Pons (tissue), 1 donor: ENCODE measurements at regions not wholly inside any gene's neighbourhood (a gene's known extent, or its start where the extent isn't known, plus 50 kb on each side); places are given as distances from the start of the nearest gene placed in this dataset.

Source experiments
- DNase-seq: peaks from one replicate; pipeline ENCODE4 v3.0.0-alpha.2; 2016; ENCODE audit warnings: low spot score

DNA sequence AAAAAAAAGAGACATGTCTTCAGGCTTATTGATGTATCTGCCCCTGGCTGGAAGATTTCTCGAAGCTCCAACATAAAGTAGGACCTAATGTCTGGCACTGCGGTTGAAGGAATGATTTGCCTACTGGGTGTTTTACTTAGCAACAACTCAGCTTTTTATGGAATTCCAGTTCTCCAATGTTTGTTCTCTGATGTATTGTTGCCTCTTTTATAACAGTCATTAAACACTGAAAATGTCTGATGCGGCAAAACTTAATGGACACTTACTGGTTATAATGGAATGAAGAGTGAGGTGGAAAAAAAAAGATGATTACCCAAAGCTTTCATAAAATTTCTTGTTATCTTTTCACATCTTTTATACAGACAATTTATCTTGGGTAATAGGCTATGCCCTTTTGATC is 75.6 kb upstream of the ZFP42 start:
- DNase-seq: no peak

DNA sequence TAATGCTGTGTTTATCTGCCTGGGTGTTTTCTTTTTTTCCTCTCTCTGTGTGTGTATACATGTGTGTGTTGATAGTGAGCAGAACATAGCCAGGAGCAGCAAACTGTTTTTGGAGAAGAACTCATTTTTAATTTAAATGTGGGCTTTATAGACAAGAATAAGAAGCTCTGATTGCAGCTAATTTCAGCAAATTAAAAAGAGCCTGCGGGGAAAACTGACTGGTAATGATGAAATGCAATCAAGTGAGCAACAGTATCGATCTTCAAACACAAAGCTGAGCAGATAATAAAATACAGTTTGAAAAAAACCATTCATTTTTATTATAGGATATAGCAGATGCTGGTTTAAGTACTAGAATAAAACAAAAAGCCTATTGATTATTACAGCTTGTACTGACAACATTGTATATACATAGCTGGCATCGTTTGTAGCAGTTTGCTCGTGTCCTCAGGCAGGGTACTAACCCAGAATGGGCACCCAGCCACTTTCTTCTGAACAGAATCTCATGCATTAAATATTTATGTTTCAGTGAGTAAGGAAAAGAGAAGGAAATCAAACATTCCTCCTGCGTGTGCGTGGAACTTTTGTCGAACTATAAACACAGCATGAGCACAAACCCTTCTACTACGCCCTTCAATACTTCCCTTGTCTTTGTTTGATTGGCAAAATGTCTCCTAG is 73.5 kb upstream of the ZFP42 start:
- no peak for DNase-seq

DNA sequence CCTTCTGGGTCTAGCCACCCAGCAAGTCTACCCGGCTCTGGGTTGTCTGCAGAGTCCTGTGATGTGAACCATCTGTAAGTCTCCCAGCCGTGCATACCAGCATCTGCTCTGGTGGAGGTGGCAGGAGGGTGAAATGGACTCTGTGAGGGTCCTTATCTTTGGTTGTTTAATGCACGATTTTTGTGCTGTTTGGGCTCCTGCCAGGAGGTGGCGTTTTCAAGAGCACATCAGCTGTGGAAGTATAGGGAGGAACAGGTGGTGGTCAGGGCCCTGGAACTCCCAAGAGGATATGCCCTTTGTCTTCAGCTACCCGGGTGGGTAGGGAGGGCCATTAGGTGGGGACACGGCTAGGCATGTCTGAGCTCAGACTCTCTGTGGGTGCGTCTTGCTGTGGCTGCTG is 66.5 kb upstream of the ZFP42 start:
- no peak for DNase-seq

DNA sequence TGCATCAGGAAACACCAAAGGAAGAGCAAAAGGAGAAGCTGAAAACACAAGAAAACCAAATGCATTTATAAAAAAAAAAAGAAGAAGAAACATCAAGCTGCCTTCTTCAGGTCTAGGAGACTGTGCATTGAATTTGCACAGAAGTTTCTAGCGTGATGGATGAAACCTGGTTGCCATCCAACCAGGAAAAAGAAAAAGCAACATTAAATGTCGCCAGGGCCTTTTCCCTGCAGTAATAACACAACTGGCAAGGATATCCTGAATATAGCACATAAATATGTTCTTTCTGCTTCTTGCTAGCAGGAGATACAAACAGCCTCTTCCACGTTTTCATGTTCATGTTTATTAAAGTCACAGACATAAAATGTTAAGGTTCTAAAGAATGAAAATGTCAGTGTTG is 60.8 kb upstream of the ZFP42 start:
- no peak for DNase-seq

DNA sequence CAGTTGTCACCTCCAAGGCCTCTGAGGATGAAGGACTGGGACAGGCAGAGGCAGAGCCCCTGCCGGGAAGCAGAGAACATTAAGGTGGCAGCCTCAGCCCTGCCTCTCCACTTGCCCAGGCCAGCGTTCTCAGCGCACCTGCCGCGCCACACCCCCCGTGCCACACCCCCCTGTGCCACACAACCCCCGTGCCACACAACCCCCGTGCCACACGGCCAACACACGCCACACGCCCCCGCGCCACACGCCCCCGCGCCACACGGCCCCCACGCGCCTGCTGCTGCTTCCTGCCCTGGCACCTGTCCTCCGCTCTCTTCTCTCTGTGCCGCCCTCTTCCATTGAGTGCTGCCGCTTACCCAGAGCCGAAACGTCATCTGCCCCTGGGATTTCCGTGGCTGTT is 58.0 kb upstream of the ZFP42 start:
- DNase-seq: no peak

DNA sequence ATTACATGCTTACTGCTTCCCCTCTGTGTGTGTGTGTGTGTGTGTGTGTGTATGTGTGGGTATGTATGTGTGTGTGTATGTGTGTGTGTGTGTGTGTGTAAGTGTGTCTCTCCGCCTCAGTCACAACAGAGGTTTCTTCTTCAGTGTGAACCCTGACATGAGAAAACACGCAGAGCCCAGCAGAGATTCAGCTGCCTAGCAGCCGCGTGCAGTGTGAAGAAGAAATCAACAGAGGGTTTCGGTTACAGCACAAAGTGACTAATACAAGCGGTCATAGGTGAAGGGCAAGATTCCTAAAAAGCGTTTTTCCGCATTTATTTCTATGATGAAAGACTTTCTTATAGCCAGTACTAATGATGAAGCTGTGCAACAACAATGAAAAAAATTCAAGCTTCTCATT is 55.3 kb upstream of the ZFP42 start:
- no peak for DNase-seq

DNA sequence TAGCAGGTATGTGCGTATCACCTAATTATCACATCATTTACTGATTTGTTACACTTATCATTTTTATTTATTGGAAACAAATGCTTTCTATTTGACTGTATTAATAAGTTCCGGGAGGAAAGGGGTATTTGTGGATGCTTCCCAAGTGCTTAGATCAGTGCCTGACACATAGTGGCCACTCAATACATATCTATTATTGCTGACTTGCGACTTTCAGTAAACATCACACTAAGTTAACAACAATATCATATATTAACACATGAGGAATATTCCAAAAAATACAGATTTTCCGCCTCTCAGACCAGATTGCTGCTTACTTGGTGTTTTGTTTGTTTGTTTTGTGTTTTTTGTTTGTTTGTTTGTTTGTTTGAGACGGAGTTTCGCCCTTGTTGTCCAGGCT is 52.6 kb upstream of the ZFP42 start:
- DNase-seq: no peak

DNA sequence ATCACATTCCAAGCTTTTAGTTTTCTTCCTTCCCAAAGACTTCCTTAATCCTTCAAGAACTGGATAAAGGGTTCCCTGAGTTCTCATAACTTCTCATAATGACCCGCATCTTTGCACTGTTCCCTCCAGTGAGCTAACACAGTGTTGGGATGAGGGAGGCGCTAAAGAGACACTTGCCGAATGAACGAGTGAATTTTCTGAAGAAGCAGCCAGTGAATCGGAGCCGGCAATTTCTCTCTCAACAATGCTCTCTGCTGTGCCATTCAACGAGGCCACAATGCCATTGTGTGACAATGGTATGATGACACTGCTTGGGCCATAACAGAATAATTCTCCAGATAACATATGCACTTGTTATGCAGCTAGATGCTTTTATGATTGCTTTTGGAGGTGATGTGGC is 51.4 kb upstream of the ZFP42 start:
- peak; percentile 69 for DNase-seq
